ENCODE measurements at regions not wholly inside any gene's neighbourhood (a gene's known extent, or its start where the extent isn't known, plus 50 kb on each side); places are given as distances from the start of the nearest gene placed in this dataset.
"Not testable (repeated sequence)": the region's sequence is repeated elsewhere in the genome, so short reads cannot be mapped to it uniquely, and the experiment has no call there.

DNA sequence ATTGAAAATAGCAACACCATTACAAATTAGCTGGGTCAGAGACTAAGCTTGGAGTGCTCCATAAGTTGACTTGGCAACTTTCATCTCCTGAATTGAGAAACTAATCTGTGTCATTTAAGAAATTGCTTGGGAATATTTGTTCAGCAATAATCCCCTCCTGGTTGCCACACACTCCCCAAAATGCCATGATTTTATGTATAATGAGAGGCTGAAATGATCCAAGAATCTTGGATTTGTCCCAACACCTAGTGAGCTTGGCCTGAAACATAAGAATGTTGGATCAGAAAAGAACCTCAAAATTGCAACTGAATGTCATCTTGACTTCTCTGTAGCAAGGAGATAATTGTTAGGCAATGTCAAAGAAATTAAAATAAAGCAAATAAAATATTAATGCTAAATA, 805.9 kb upstream of the ADAMTS5 start:
- DNase-seq (ENCODE audit: low read depth): no peak
- Histone ChIP-seq H3K27me3 (ENCODE audit: control insufficient read depth, insufficient read depth, low read length) (no peaks in the 10 kb centered on the region), H3K4me3 (ENCODE audit: low read depth, low read length) (no peak overlapping the region), H3K36me3 (ENCODE audit: control insufficient read depth, insufficient read depth, low read length) (no peaks in the 10 kb centered on the region)
- no peak for FAIRE-seq
- TF ChIP-seq, protein P1, sequence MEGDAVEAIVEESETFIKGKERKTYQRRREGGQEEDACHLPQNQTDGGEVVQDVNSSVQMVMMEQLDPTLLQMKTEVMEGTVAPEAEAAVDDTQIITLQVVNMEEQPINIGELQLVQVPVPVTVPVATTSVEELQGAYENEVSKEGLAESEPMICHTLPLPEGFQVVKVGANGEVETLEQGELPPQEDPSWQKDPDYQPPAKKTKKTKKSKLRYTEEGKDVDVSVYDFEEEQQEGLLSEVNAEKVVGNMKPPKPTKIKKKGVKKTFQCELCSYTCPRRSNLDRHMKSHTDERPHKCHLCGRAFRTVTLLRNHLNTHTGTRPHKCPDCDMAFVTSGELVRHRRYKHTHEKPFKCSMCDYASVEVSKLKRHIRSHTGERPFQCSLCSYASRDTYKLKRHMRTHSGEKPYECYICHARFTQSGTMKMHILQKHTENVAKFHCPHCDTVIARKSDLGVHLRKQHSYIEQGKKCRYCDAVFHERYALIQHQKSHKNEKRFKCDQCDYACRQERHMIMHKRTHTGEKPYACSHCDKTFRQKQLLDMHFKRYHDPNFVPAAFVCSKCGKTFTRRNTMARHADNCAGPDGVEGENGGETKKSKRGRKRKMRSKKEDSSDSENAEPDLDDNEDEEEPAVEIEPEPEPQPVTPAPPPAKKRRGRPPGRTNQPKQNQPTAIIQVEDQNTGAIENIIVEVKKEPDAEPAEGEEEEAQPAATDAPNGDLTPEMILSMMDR (IDR thresholded peaks at IDR 0.05; ENCODE audit: insufficient read depth, low read length, severe bottlenecking): no peak

DNA sequence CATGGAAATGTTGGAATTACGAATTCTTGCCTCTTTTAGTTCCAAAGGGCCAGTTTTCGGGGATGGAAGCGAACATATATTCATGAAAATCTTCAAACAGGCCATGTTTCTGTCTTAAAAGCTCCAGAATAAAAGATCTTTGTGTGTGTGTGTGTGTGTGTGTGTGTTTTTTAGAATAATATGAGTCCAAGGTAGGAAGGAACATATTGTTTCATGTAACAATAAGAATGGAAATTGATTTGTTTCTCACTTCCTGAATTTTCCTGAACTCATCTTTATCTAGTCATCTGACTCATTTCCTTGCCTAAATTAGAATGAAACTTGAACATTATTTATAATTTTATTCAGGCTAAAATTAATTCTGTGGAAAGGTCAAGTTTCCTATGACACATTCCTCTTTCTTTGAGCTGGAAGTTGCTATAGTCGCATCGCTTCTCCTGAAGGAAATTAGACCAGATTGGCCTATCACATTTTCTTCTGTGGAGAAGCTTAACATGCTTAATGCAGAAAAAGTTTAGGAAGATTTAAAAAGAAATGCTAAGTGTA, 805.1 kb upstream of the ADAMTS5 start:
- H3K27me3 ChIP-seq (ENCODE audit: control insufficient read depth, insufficient read depth, low read length): no peaks in the 10 kb centered on the region
- TF ChIP-seq, protein P1 (IDR thresholded peaks at IDR 0.05; ENCODE audit: insufficient read depth, low read length, severe bottlenecking): no peak
- DNase-seq (ENCODE audit: low read depth) (no peak), FAIRE-seq (no peak)
- no peaks in the 10 kb centered on the region for H3K36me3 ChIP-seq (ENCODE audit: control insufficient read depth, insufficient read depth, low read length)
- no peak overlapping the region for H3K4me3 ChIP-seq (ENCODE audit: low read depth, low read length)

DNA sequence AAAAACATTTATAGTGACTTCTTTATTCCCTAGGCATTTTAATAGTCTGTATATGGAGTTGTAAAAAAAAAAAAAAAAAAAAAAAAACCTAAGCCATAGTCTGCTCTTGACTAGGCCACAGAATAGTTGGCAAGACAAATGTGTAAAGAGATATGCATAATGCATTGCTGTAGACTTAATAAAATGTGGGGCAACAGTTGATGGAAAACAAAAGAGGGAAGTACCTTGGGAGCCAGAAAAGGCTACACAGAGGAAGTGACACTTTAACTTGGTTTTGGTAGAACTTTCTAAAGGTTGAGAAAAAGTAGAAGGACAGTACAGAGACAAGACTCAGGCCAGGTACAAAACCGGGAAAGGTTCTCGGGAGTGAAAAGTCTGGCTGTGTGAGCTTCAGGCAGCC, 802.9 kb upstream of the ADAMTS5 start:
- no peak overlapping the region for H3K4me3 ChIP-seq (ENCODE audit: low read depth, low read length)
- no peak for FAIRE-seq
- DNase-seq (ENCODE audit: low read depth): no peak
- H3K36me3 ChIP-seq (ENCODE audit: control insufficient read depth, insufficient read depth, low read length): no peaks in the 10 kb centered on the region
- no peaks in the 10 kb centered on the region for H3K27me3 ChIP-seq (ENCODE audit: control insufficient read depth, insufficient read depth, low read length)
- TF ChIP-seq, protein P1 (IDR thresholded peaks at IDR 0.05; ENCODE audit: insufficient read depth, low read length, severe bottlenecking): no peak

DNA sequence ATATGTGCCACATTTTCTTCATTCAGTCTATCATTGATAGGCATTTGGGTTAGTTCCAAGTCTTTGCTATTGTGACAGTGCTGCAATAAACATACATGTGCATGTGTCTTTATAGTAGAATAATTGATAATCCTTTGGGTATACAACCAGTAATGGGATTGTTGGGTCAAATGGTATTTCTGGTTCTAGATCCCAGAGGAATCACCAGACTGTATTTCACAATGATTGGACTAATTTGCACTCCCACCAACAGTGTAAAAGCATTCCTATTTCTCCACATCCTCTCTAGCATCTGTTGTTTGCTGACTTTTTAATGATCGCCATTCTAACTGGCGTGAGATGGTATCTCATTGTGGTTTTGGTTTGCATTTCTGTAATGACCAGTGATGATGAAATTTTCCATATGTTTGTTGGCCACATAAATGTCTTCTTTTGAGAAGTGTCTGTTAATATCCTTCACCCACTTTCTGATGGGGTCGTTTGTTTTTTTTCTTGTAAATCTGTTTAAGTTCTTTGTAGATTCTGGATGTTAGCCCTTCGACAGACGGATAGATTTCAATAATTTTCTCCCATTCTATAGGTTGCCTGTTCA, 801.3 kb upstream of the ADAMTS5 start:
- not testable (repeated sequence) for H3K27me3 ChIP-seq (ENCODE audit: control insufficient read depth, insufficient read depth, low read length); H3K4me3 ChIP-seq (ENCODE audit: low read depth, low read length); DNase-seq (ENCODE audit: low read depth); FAIRE-seq; H3K36me3 ChIP-seq (ENCODE audit: control insufficient read depth, insufficient read depth, low read length)

DNA sequence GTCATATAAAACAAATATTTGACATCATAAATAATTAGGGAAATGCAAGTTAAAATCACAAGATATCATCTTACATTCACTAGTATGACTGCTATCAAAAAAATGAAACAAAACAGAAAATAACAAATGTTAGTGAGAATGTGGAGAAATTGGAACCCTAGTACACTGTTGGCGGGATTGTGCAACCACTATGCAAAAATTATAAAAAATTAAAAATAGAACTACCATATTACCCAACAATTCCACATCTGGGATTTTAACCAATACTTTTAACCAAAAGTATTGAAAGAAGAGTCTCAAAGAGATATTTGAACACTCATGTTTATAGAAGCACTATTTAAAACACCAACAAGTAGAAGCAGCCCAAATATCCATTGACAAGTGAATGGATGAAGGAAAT, 797.2 kb upstream of the ADAMTS5 start:
- Histone ChIP-seq H3K4me3 (ENCODE audit: low read depth, low read length) (no peak overlapping the region), H3K36me3 (ENCODE audit: control insufficient read depth, insufficient read depth, low read length) (no peaks in the 10 kb centered on the region), H3K27me3 (ENCODE audit: control insufficient read depth, insufficient read depth, low read length) (no peaks in the 10 kb centered on the region)
- FAIRE-seq: no peak
- TF ChIP-seq, protein P1 (IDR thresholded peaks at IDR 0.05; ENCODE audit: insufficient read depth, low read length, severe bottlenecking): no peak
- DNase-seq (ENCODE audit: low read depth): no peak

DNA sequence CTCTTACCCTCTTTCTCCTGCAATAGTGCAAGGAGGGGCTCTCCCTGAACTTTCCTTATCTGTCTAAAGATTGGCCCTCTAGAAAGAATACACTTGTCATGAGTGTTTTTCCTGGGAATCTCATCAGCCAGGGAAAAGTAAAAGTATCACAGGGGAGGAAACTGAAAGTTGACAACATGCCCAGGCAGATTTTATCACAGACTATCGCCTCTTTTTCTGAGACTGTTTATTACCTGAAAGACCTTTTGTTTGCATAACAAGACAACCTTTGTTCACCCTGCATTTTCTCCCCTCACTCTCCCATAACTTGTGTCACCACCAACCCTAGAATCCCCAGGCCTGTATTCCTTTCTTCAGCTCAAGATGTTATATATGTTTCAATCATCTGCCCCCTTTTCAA, 794.7 kb upstream of the ADAMTS5 start:
- DNase-seq (ENCODE audit: low read depth) (peak; percentile 10), FAIRE-seq (no peak)
- H3K4me3 ChIP-seq (ENCODE audit: low read depth, low read length): no peak overlapping the region

More for the DNA sequence above, 794.7 kb upstream of the ADAMTS5 start:
- Histone ChIP-seq H3K36me3 (ENCODE audit: control insufficient read depth, insufficient read depth, low read length) (no peaks in the 10 kb centered on the region), H3K27me3 (ENCODE audit: control insufficient read depth, insufficient read depth, low read length) (no peaks in the 10 kb centered on the region)
- TF ChIP-seq, protein P1 (IDR thresholded peaks at IDR 0.05; ENCODE audit: insufficient read depth, low read length, severe bottlenecking): no peak
